H9 (cell line): ENCODE measurements at regions not wholly inside any gene's neighbourhood (a gene's known extent, or its start where the extent isn't known, plus 50 kb on each side); places are given as distances from the start of the nearest gene placed in this dataset.

Experiments used
- DNase-seq: peaks from one replicate; pipeline ENCODE4 v3.0.0-alpha.2; 2017
- H2AFZ ChIP-seq: one replicate; pipeline ENCODE4 v1.6.1; 2013; ENCODE audit warnings: mild to moderate bottlenecking, low read length, control low read depth, moderate library complexity
- H2AK5ac ChIP-seq: 2 replicates; pipeline ENCODE4 v1.6.1; 2013; ENCODE audit warnings: low read length, control low read depth, mixed read lengths; ENCODE audit not compliant: insufficient read length
- H2BK120ac ChIP-seq: one replicate; pipeline ENCODE4 v1.6.1; 2013; ENCODE audit warnings: low read depth, mild to moderate bottlenecking, low read length, control low read depth, inconsistent platforms; ENCODE audit not compliant: poor library complexity, severe bottlenecking
- H2BK12ac ChIP-seq: 2 replicates; pipeline ENCODE4 v1.6.1; 2013; ENCODE audit warnings: low read length, control low read depth, mixed read lengths, low read depth; ENCODE audit not compliant: insufficient read length
- H2BK15ac ChIP-seq: 2 replicates; pipeline ENCODE4 v1.6.1; 2013; ENCODE audit warnings: low read depth, low read length, control low read depth
- H2BK20ac ChIP-seq: one replicate; pipeline ENCODE4 v1.6.1; 2013; ENCODE audit warnings: low read depth, mild to moderate bottlenecking, low read length, control low read depth, inconsistent platforms; ENCODE audit not compliant: poor library complexity, severe bottlenecking
- H2BK5ac ChIP-seq: 2 replicates; pipeline ENCODE4 v1.6.1; 2013; ENCODE audit warnings: low read length, control low read depth, mixed read lengths; ENCODE audit not compliant: insufficient read length
- H3K14ac ChIP-seq: 2 replicates; pipeline ENCODE4 v1.6.1; 2013; ENCODE audit warnings: low read length, control low read depth; ENCODE audit not compliant: insufficient read depth
- H3K18ac ChIP-seq: 2 replicates; pipeline ENCODE4 v1.6.1; 2013; ENCODE audit warnings: low read depth, mild to moderate bottlenecking, mixed read lengths, low read length, control low read depth; ENCODE audit not compliant: insufficient read length
- H3K23ac ChIP-seq: 2 replicates; pipeline ENCODE4 v1.6.1; 2013; ENCODE audit warnings: low read length, control low read depth, mixed read lengths, low read depth; ENCODE audit not compliant: insufficient read length
- H3K23me2 ChIP-seq: 2 replicates; pipeline ENCODE4 v1.6.1; 2013; ENCODE audit warnings: low read depth, mild to moderate bottlenecking, mixed read lengths, low read length, control low read depth; ENCODE audit not compliant: insufficient read length, poor library complexity, severe bottlenecking
- H3K27ac ChIP-seq: 2 replicates; pipeline ENCODE4 v1.5.1; 2013; ENCODE audit warnings: low read length, control low read depth, mixed read lengths, low read depth; ENCODE audit not compliant: insufficient read length
- H3K27me3 ChIP-seq: 2 replicates; pipeline ENCODE4 v1.6.1; 2013; ENCODE audit warnings: low read length, control low read depth, inconsistent platforms; ENCODE audit not compliant: insufficient read depth
- H3K4ac ChIP-seq: 2 replicates; pipeline ENCODE4 v1.6.1; 2013; ENCODE audit warnings: low read depth, mild to moderate bottlenecking, control low read depth, inconsistent platforms, low read length, moderate library complexity
- H3K4me1 ChIP-seq: 2 replicates; pipeline ENCODE4 v1.6.1; 2013; ENCODE audit warnings: low read length, control low read depth, inconsistent platforms; ENCODE audit not compliant: insufficient read depth
- H3K4me2 ChIP-seq: 2 replicates; pipeline ENCODE4 v1.6.1; 2013; ENCODE audit warnings: low read length, control low read depth, mixed read lengths; ENCODE audit not compliant: insufficient read length, insufficient read depth
- H3K56ac ChIP-seq: 2 replicates; pipeline ENCODE4 v1.6.1; 2013; ENCODE audit warnings: low read depth, mild to moderate bottlenecking, mixed read lengths, low read length, control low read depth; ENCODE audit not compliant: insufficient read length
- H3K79me1 ChIP-seq: 2 replicates; pipeline ENCODE4 v1.6.1; 2013; ENCODE audit warnings: low read depth, mild to moderate bottlenecking, moderate library complexity, low read length, control low read depth, inconsistent platforms; ENCODE audit not compliant: insufficient read depth, poor library complexity, severe bottlenecking
- H3K79me2 ChIP-seq: 2 replicates; pipeline ENCODE4 v1.6.1; 2013; ENCODE audit warnings: low read length, control low read depth, inconsistent platforms; ENCODE audit not compliant: insufficient read depth
- H3K9ac ChIP-seq: 2 replicates; pipeline ENCODE4 v1.6.1; 2013; ENCODE audit warnings: low read length, control low read depth, mixed read lengths; ENCODE audit not compliant: insufficient read length; ENCODE audit errors: extremely low read depth
- H3K9me3 ChIP-seq: one replicate; pipeline ENCODE4 v1.6.1; 2013; ENCODE audit warnings: low read depth, low read length, inconsistent platforms; ENCODE audit not compliant: control insufficient read depth
- H3T11ph ChIP-seq: one replicate; pipeline ENCODE4 v1.6.1; 2013; ENCODE audit warnings: mild to moderate bottlenecking, low read length, control low read depth, inconsistent platforms
- H4K20me1 ChIP-seq: one replicate; pipeline ENCODE4 v1.6.1; 2013; ENCODE audit not compliant: control insufficient read depth, insufficient read length, insufficient read depth
- H4K5ac ChIP-seq: 2 replicates; pipeline ENCODE4 v1.6.1; 2013; ENCODE audit warnings: low read depth, mild to moderate bottlenecking, mixed read lengths, low read length, control low read depth; ENCODE audit not compliant: insufficient read length
- H4K8ac ChIP-seq: replicated peaks from 2 replicates; pipeline ENCODE4 v1.6.1; 2013; ENCODE audit warnings: low read length, control low read depth, mixed read lengths, low read depth; ENCODE audit not compliant: insufficient read length
- H4K91ac ChIP-seq: 2 replicates; pipeline ENCODE4 v1.6.1; 2013; ENCODE audit warnings: low read depth, mild to moderate bottlenecking, moderate library complexity, mixed read lengths, low read length, control low read depth; ENCODE audit not compliant: insufficient read length
- H3K27ac Mint-ChIP-seq, 3 experiments: 2 replicates in 2 of 3; 3 replicates in 1 of 3; pipeline ENCODE4 v1.8.0; 2020 to 2021; ENCODE audit warnings: mixed read lengths in 3 of 3, mild to moderate bottlenecking in 1 of 3, moderate library complexity in 1 of 3
- H3K27me3 Mint-ChIP-seq: 2 replicates; pipeline ENCODE4 v1.8.0; 2021; ENCODE audit warnings: low read depth, mild to moderate bottlenecking, moderate library complexity, mixed read lengths
- H3K36me3 Mint-ChIP-seq, 3 experiments: 2 replicates in 2 of 3; 3 replicates in 1 of 3; pipeline ENCODE4 v1.8.0; 2020 to 2021; ENCODE audit warnings: low read depth in 3 of 3, mixed read lengths in 3 of 3; ENCODE audit not compliant: insufficient read depth in 1 of 3
- H3K4me1 Mint-ChIP-seq, 2 experiments: 2 replicates each; pipeline ENCODE4 v1.8.0; 2020; ENCODE audit warnings: mixed read lengths in 2 of 2
- H3K4me3 Mint-ChIP-seq, 2 experiments: 2 replicates in 1 of 2; 3 replicates in 1 of 2; pipeline ENCODE4 v1.8.0; 2020 to 2021; ENCODE audit warnings: mild to moderate bottlenecking in 2 of 2, mixed read lengths in 2 of 2, moderate library complexity in 1 of 2
- H3K9me3 Mint-ChIP-seq, 2 experiments: 2 replicates in 1 of 2; 3 replicates in 1 of 2; pipeline ENCODE4 v1.8.0; 2020; ENCODE audit warnings: mild to moderate bottlenecking in 2 of 2, mixed read lengths in 2 of 2, moderate library complexity in 1 of 2
- CTCF ChIP-seq: fragments of 200-600 bp; sonication (generic); conservative IDR thresholded peaks from 3 replicates; pipeline ENCODE4 v1.8.0; 2021; ENCODE audit warnings: antibody characterized with exemption, mild to moderate bottlenecking
- WGBS: extraction: QIAGEN DNeasy Blood & Tissue Kit; methylation state at CpG from one replicate; pipeline ENCODE4 v1.1.7; 2013; ENCODE audit warnings: missing lambda C conversion rate, low lambda C conversion rate, mixed read lengths; ENCODE audit not compliant: insufficient read length; ENCODE audit errors: extremely low coverage; 5-methylcytosine and 5-hydroxymethylcytosine counted together

- Mint-ChIP-seq H3K4me1 (peaks cover 4 to 5% of the 10 kb centered on the region in 2 experiments; a peak in 2 of 4 replicates), H3K9me3 (no peaks in the 10 kb centered on the region), H3K4me3 (no peak overlapping the region), H3K27ac (no peak overlapping the region), H3K36me3 (no peaks in the 10 kb centered on the region), H3K27me3 (no peaks in the 10 kb centered on the region; the same call in 1 of the 2 replicates)
- H2BK20ac ChIP-seq = no peak overlapping the region
- H2AK5ac ChIP-seq = no peak overlapping the region
- H3K9ac ChIP-seq = no peak overlapping the region
- no peak overlapping the region for H2BK15ac ChIP-seq
- H3K79me2 ChIP-seq = no peaks in the 10 kb centered on the region
- H3K4me1 ChIP-seq = no peaks in the 10 kb centered on the region
- no peak overlapping the region for H2BK5ac ChIP-seq
- no peak for DNase-seq
- H3K23ac ChIP-seq = no peak overlapping the region
- H3K14ac ChIP-seq = no peak overlapping the region
- H2BK12ac ChIP-seq = no peak overlapping the region
- H3K79me1 ChIP-seq = no peaks in the 10 kb centered on the region
- no peak overlapping the region for H4K91ac ChIP-seq
- no peak for TF ChIP-seq CTCF
- H3K4me2 ChIP-seq = no peak overlapping the region
- no peak overlapping the region for H4K5ac ChIP-seq
- no peak overlapping the region for H3T11ph ChIP-seq
- H3K27me3 ChIP-seq = no peaks in the 10 kb centered on the region
- WGBS = no CpG with 5 or more reads among the region's 10 CpGs
- no peak overlapping the region for H3K56ac ChIP-seq
- H3K4ac ChIP-seq = no peak overlapping the region
- no peak overlapping the region for H3K27ac ChIP-seq
- no peaks in the 10 kb centered on the region for H3K9me3 ChIP-seq
- no peak overlapping the region for H3K18ac ChIP-seq
- H3K23me2 ChIP-seq = no peaks in the 10 kb centered on the region
- no peak overlapping the region for H4K8ac ChIP-seq
- H2AFZ ChIP-seq = no peak overlapping the region
- H4K20me1 ChIP-seq = no peaks in the 10 kb centered on the region
- H2BK120ac ChIP-seq = no peak overlapping the region
These were observed 243.4 kb upstream of the PELI2 start for GRCh38 chr14:55874785-55875184.
